HG02981 (cell line): ENCODE measurements at regions not wholly inside any gene's neighbourhood (a gene's known extent, or its start where the extent isn't known, plus 50 kb on each side); places are given as distances from the start of the nearest gene placed in this dataset.

ENCODE experiments used
- ATAC-seq: cut with Tn5 transposase; IDR thresholded peaks from one replicate; pipeline ENCODE4 v1.9.1; 2021; ENCODE audit warnings: mild to moderate bottlenecking, moderate library complexity; ENCODE audit not compliant: unreplicated experiment

DNA sequence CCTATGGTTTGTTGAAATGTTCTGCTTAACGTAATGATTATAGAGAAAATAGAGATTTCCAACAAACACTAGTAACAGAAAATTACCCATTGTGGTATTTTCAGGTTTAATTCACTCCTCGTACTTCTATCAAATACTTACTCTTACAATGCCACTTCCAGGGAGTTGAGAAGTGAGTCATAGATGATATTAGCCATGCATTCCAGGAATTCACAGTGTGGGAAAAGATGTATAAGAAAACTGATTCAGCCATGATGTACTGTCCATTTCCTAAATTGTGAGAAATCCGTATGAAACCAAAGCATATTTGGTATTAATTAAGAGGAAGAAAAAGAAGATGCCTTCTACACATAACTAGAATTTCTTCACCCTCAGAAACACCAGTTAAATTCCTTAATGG, 1854.6 kb upstream of the WWC1 start:
- ATAC-seq: no peak

DNA sequence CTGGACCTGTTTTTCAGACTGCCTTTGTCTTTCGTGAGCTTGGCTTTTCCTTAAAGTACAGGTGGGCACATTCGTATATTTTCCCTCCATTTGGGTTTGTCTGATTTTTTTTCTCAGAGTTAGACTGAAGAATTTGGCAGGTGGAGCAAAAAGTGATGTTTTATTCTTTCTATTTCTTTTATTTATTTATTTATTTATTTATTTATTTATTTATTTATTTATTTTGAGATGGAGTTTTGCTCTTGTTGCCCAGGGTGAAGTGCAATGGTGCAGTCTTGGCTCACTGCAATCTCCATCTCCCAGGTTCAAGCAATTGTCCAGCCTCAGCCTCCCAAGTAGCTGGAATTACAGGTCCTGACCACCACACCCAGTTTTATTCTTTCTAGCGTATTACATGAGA, 1805.1 kb upstream of the WWC1 start:
- ATAC-seq: no peak

GRCh38 chr5:166488560-166488959, 1802.9 kb upstream of the WWC1 start:
- no peak for ATAC-seq

GRCh38 chr5:166493040-166493439, 1798.4 kb upstream of the WWC1 start:
- no peak for ATAC-seq

DNA sequence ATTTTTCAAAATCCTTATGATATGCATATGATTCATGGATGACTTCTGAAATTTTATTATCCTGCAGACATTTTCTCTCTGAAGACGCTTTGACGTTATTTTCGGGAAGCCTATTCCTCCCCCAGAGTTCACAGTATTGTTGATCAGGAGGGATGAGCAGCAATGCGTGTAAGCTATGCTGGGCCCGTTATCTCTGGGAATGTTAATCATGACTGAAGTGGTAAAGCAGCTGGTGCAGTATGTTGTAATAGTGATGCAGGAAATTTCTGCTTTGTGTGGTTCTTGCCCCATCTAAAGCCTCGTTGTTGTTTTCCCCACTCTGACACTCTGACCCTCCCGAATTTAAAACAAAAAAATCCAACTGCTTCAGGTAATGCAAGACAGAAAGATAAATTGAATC, 1797.8 kb upstream of the WWC1 start:
- ATAC-seq: no peak

DNA sequence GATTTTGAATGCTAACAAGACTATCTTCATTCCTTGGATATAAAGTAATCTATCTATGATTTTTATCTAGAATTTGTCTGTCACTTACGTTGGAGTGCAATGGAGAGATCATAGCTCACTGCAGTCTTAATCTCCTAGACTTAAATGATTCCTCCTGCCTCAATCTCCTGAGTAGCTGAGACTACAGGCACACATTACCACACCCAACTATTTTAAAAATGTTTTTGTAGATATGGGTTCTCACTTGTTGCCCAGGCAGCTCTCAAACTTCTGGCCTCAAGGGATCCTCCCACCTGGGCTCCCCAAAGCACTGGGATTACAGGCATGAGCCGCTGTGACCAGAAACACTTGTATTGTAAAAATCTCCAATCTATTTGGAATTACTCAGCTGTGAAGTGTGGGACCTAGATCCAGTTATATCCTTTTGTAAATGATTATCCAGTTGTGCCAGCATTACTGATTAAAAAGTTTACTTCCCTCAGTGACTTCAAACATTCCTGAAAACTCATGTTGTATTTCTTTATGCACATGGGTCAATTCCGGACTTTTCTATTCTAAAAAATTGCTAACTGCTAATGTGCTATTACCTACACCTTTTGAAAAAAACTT, 1793.8 kb upstream of the WWC1 start:
- ATAC-seq: no peak

DNA sequence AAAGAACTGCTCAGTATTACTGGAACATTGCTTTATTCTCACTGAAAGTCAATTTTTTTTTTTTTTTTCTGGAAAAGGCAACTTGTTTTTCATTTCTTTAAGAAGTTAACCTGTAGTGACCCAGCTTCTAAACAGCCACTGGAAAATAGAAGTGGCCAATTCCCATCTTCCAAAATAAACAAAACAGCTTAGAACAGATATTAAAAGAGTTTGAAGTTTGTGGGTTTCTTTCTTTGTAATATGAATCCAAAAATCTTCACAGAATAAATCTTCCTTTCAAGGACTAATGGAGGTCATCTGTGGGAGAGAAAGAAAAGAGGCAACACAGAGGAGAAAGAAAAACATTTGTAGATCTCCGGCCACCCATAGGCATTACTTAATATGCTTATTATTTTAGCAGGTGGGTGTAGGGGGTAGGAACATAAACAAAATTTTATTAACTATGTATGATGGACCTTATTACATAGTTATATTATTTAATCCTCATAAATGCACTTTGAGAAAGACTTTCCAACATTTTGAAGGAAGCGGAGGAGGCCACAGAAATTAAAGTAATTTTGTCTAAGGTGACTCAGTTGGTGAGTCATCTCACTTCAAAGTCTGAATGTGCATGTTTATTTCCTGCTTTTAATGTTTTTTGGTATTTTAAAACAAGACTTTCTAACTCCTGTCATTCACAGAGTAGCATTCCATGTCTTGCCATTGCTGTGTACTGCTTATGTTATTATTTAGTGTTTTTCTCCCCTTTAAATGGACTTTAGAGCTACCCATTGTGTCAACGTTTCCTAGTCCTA, 1791.8 kb upstream of the WWC1 start:
- no peak for ATAC-seq

- ATAC-seq: no peak
Measured at GRCh38 chr5:166503506-166503905, 1787.9 kb upstream of the WWC1 start.

GRCh38 chr5:166505067-166505466, 1786.4 kb upstream of the WWC1 start:
- no peak for ATAC-seq

- ATAC-seq: no peak
Measured at GRCh38 chr5:166505544-166505943, 1785.9 kb upstream of the WWC1 start.

DNA sequence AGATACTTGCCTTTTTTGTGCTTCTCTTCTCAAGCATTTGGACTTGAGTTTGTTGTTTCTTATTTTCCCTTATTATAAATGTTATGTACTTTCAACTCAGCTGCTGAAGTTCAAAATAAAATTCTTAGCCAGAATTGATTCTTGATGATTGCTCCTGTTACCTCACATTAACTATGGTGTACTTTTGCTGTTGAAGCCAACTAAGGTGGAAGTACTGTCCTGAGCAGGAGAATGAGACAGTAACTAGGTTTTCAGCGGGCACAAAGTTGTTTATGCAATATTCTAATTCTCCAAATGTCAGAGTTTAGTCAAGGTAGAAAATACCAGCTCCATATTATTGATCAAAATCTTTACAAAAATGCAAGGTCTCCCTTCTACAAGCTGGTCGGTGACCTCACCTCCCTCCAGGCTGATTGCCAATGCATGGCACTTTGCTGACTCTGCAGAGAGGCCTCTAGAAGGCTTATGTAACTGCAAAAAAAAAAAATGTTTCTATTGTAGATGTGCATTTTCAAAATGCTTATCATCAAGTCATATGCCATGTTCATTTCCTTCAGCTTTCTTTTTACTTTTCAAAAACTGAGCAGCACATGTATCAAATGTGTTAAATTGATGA, 1783.5 kb upstream of the WWC1 start:
- ATAC-seq: no peak

GRCh38 chr5:166509085-166509484, 1782.4 kb upstream of the WWC1 start:
- no peak for ATAC-seq

DNA sequence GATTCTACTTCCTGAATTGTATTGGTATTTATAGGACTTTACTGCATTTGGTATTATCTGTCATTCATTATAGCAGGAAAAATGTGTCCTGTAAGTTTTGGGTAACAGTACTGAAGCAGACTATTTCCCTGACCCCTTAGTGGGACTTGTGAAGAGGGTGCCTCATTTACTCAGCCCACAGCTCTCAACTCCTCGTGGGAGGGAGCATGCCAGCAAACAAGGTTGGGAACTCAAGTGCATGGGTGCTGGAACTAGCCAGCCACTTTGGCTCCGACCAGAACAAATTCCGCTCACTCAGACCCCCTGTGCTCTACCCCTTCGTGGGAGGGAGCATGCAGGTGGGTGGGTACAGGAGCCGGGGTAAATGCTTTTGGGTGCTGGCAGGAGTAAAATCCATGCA, 1773.5 kb upstream of the WWC1 start:
- ATAC-seq: no peak

GRCh38 chr5:166523206-166523605, 1768.2 kb upstream of the WWC1 start:
- no peak for ATAC-seq

DNA sequence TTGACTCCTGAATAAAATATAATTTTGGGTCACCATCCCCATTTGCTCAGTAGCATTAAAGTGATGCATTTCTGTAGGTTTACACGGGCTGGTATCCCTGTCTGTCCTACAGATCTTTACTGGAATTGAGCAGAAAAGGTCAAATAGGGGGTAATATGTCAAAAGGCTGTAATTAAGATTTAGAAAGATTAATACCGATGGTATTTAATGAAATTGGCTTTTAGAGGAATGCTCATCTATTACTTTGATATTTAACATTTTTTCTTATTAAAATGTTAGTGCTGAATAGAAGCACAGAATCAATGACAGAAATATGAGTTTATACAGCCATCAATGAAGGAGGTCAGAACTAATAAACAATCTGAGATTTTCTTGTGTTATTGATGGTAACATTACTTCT, 1762.2 kb upstream of the WWC1 start:
- ATAC-seq: no peak

GRCh38 chr5:166532456-166533220, 1758.8 kb upstream of the WWC1 start:
- ATAC-seq: no peak

GRCh38 chr5:166535641-166536040, 1755.8 kb upstream of the WWC1 start:
- no peak for ATAC-seq

DNA sequence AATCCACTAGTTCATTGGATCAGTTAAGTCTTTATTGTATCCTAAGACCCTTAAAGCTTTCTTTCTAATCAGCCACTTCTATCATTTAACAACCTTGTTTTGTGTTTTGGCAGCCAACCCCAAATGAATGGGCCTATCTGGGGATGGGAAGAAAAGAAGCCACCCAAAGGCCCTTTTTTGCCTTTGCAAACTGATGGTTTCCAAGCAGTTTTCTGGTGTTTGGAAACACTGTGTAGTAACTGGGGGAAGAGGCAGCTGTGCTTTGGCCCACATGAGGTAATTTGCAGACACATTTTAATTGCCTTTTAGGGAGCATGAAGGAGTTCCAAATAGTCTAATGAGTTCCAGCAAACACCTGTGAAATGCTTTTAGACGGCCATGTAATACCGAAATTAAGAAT, 1751.3 kb upstream of the WWC1 start:
- ATAC-seq: no peak

DNA sequence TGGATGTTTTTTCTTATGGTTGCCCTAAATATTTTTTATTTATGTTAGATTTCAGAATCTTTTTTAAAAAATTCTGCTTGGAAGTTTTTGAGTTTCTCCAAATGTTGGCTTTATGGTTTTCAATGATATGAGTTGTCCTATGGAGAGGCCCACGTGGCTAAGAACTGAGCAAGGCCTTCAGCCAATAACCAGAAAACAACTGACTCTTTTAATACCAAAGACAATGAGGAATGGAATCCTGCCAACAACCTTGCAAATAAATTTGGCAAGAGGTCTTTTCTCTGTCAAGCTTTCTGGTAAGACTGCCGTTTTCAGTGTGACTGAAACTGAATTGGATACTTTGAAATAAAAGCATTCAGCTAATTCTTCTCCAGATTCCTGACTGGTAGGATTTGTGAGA, 1740.1 kb upstream of the WWC1 start:
- no peak for ATAC-seq

DNA sequence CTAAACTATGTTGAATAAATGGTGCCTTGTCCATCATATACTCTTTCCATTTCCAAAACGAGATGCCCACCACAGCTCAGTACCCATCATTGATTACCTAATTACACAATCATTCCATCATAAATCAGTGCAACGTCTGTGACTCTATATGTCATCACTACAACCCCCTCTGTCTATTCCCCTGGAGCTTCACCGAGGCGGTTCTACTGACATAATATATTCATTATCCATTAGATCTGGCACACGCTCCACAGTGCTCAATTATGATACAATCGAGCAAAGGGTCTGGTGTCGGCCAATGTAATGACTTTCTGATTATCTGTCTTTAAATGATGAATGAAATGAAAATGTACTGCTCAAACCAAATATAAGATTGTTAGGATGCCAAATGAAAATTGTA, 1737.7 kb upstream of the WWC1 start:
- no peak for ATAC-seq

GRCh38 chr5:166561759-166562158, 1729.7 kb upstream of the WWC1 start:
- ATAC-seq: no peak

DNA sequence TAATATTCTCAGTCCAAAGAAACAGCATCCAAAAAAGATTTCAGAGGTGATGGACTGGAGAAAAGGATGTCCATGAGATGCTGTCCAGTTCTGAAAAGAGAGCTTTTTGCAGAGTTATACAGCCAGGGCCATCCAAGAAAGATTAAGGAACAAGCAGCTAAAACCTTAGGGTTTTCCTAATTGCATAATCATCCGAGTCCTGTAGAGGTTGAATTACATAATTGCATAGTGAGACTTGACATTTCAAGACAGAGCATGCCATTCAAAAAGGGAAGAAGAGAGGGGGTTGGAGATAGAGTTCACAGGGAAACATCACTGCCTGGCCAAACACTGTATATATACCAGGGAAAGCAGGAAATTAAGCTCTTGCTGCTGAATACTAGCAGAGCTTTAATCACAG, 1729.2 kb upstream of the WWC1 start:
- no peak for ATAC-seq
